IMR-90 (cell line): ENCODE measurements at regions not wholly inside any gene's neighbourhood (a gene's known extent, or its start where the extent isn't known, plus 50 kb on each side); places are given as distances from the start of the nearest gene placed in this dataset.

ENCODE experiments used
- ATAC-seq: fragments of 200-7000 bp; cut with Tn5 transposase; 2 replicates; pipeline ENCODE4 v1.9.1; 2020; ENCODE audit warnings: low read depth, mild to moderate bottlenecking, moderate library complexity
- BruUV-seq: library from RNA; stranded (reverse); fragments of 400-500 nt; replicated peaks from 2 replicates; lab custom pipeline; 2021; lab: Mats Ljungman, UMichigan
- CTCF ChIA-PET: fragments of 300-600 bp; formaldehyde crosslinking; extraction: SDS; loops from one replicate; lab custom pipeline; 2021; ENCODE audit warnings: antibody characterized with exemption; lab: Yijun Ruan, JAX
- POLR2A ChIA-PET: fragments of 300-600 bp; sonication (Branson Sonifier 250); formaldehyde crosslinking; loops from one replicate; lab custom pipeline; 2022; ENCODE audit warnings: antibody characterized with exemption; ENCODE audit not compliant: unreplicated experiment; lab: Charles Lee
- DNase-seq: peaks from one replicate; pipeline ENCODE4 v3.0.0; 2013
- H2AFZ ChIP-seq: replicated peaks from 2 replicates; pipeline ENCODE3; 2013; ENCODE audit warnings: low read length, mild to moderate bottlenecking; ENCODE audit not compliant: poor library complexity
- H2AK5ac ChIP-seq: 2 replicates; pipeline ENCODE4 v1.6.1; 2013; ENCODE audit warnings: low read depth, low read length, inconsistent platforms
- H2AK9ac ChIP-seq: replicated peaks from 2 replicates; pipeline ENCODE3; 2013; ENCODE audit warnings: mild to moderate bottlenecking, low read depth, low read length, moderate library complexity; ENCODE audit not compliant: poor library complexity
- H2BK120ac ChIP-seq: 2 replicates; pipeline ENCODE4 v1.6.1; 2013; ENCODE audit warnings: low read depth, low read length, inconsistent platforms
- H2BK15ac ChIP-seq: 3 replicates; pipeline ENCODE4 v1.6.1; 2013; ENCODE audit warnings: low read depth, low read length, inconsistent platforms
- H2BK20ac ChIP-seq: 2 replicates; pipeline ENCODE4 v1.6.1; 2013; ENCODE audit warnings: low read depth, mild to moderate bottlenecking, inconsistent platforms, low read length, moderate library complexity
- H2BK5ac ChIP-seq: 2 replicates; pipeline ENCODE4 v1.6.1; 2013; ENCODE audit warnings: mild to moderate bottlenecking, low read depth, low read length, inconsistent platforms; ENCODE audit not compliant: poor library complexity, severe bottlenecking
- H3K14ac ChIP-seq: replicated peaks from 2 replicates; pipeline ENCODE4 v1.6.1; 2013; ENCODE audit warnings: low read depth, low read length, inconsistent platforms
- H3K18ac ChIP-seq: 2 replicates; pipeline ENCODE4 v1.6.1; 2013; ENCODE audit warnings: low read depth, low read length, control low read depth
- H3K23ac ChIP-seq: 2 replicates; pipeline ENCODE4 v1.6.1; 2013; ENCODE audit warnings: low read depth, low read length, inconsistent platforms
- H3K27ac ChIP-seq: 2 replicates; pipeline ENCODE4 v1.5.1; 2013; ENCODE audit warnings: mild to moderate bottlenecking, control low read depth, low read length; ENCODE audit not compliant: insufficient read depth
- H3K27me3 ChIP-seq: 2 replicates; pipeline ENCODE4 v1.6.1; 2013; ENCODE audit warnings: low read length; ENCODE audit not compliant: control insufficient read depth, insufficient read depth
- H3K36me3 ChIP-seq: 2 replicates; pipeline ENCODE4 v1.6.1; 2013; ENCODE audit warnings: low read length, mixed read lengths; ENCODE audit not compliant: control insufficient read depth, insufficient read depth
- H3K4ac ChIP-seq: 2 replicates; pipeline ENCODE4 v1.6.1; 2013; ENCODE audit warnings: low read depth, low read length, inconsistent platforms
- H3K4me1 ChIP-seq: 2 replicates; pipeline ENCODE4 v1.6.1; 2013; ENCODE audit warnings: low read length, mixed read lengths; ENCODE audit not compliant: control insufficient read depth, insufficient read depth
- H3K4me2 ChIP-seq: 2 replicates; pipeline ENCODE4 v1.6.1; 2013; ENCODE audit warnings: low read depth, mild to moderate bottlenecking, control low read depth, low read length, moderate library complexity
- H3K4me3 ChIP-seq: 2 replicates; pipeline ENCODE4 v1.5.1; 2013; ENCODE audit warnings: low read depth, mild to moderate bottlenecking, control low read depth, low read length, moderate library complexity; ENCODE audit not compliant: insufficient read depth
- H3K56ac ChIP-seq: 2 replicates; pipeline ENCODE4 v1.6.1; 2013; ENCODE audit warnings: low read length, inconsistent platforms; ENCODE audit not compliant: insufficient read depth; ENCODE audit errors: extremely low read depth
- H3K79me1 ChIP-seq, 2 experiments: 2 replicates each; pipeline ENCODE4 v1.6.1; 2013; ENCODE audit warnings: low read length in 2 of 2, inconsistent platforms in 1 of 2, low read depth in 1 of 2
- H3K9ac ChIP-seq: 2 replicates; pipeline ENCODE4 v1.6.1; 2013; ENCODE audit warnings: low read depth, low read length, control low read depth
- H3K9me1 ChIP-seq: 2 replicates; pipeline ENCODE4 v1.6.1; 2013; ENCODE audit warnings: low read length, inconsistent platforms; ENCODE audit not compliant: insufficient read depth
- H3K9me3 ChIP-seq: 2 replicates; pipeline ENCODE4 v1.6.1; 2013; ENCODE audit warnings: low read length; ENCODE audit not compliant: control insufficient read depth, insufficient read depth
- H4K20me1 ChIP-seq: 2 replicates; pipeline ENCODE4 v1.6.1; 2013; ENCODE audit warnings: low read length, inconsistent platforms; ENCODE audit not compliant: insufficient read depth
- H4K5ac ChIP-seq: 2 replicates; pipeline ENCODE4 v1.6.1; 2013; ENCODE audit warnings: mild to moderate bottlenecking, low read depth, low read length, control low read depth
- H4K8ac ChIP-seq, 2 experiments: 2 replicates each; pipeline ENCODE4 v1.6.1; 2013; ENCODE audit warnings: low read depth in 2 of 2, low read length in 2 of 2, control low read depth in 1 of 2, inconsistent platforms in 1 of 2
- H4K91ac ChIP-seq: 2 replicates; pipeline ENCODE4 v1.6.1; 2013; ENCODE audit warnings: low read depth, low read length, inconsistent platforms; ENCODE audit not compliant: insufficient read depth
- BHLHE40 ChIP-seq: fragments of 150-350 bp; IDR thresholded peaks from 2 replicates; pipeline ENCODE4 v1.6.1; 2016; ENCODE audit warnings: mild to moderate bottlenecking, low read depth, low read length
- ELK1 ChIP-seq: fragments of 150-350 bp; IDR thresholded peaks from 2 replicates; pipeline ENCODE4 v1.6.1; 2016; ENCODE audit warnings: low read depth, mild to moderate bottlenecking, low read length, moderate library complexity, borderline replicate concordance
- MAZ ChIP-seq: IDR thresholded peaks from 2 replicates; pipeline ENCODE4 v1.6.1; 2012; ENCODE audit warnings: low read depth, mild to moderate bottlenecking, low read length, improper control_type of control experiment, moderate library complexity, borderline replicate concordance
- MXI1 ChIP-seq: IDR thresholded peaks from 2 replicates; pipeline ENCODE4 v1.6.1; 2012; ENCODE audit warnings: low read depth, mild to moderate bottlenecking, low read length, moderate library complexity, borderline replicate concordance
- POLR2A ChIP-seq: IDR thresholded peaks from 2 replicates; pipeline ENCODE4 v1.6.1; 2012; ENCODE audit warnings: mild to moderate bottlenecking, low read depth, low read length
- WGBS, 2 experiments: methylation state at CpG; one replicate each; pipeline versions ENCODE4 v1.1.5 to v1.1.7; 2013; ENCODE audit warnings: missing lambda C conversion rate in 2 of 2; ENCODE audit not compliant: insufficient read length in 1 of 2; ENCODE audit errors: extremely low coverage in 2 of 2; 5-methylcytosine and 5-hydroxymethylcytosine counted together
- dilution Hi-C: fragments of 300-500 bp; cut with HindIII; formaldehyde crosslinking; loops from one replicate; pipeline ENCODE4 v1.14.3; 2018; ENCODE audit warnings: low sequenced_read_pairs; ENCODE audit not compliant: unreplicated experiment
- in situ Hi-C: fragments of 300-500 bp; cut with MboI; formaldehyde crosslinking; loops from 3 replicates; pipeline ENCODE4 v1.14.3; 2019; ENCODE audit warnings: low sequenced_read_pairs, inconsistent platforms, mixed read lengths
- intact Hi-C: fragments of 100-400 bp; cut with micrococcal nuclease; formaldehyde crosslinking; loops from 2 replicates; pipeline ENCODE4 v1.10.0; 2022

- Histone ChIP-seq H3K27ac (peak overlapping the region; percentile 17; the same call in 1 of the 2 replicates), H3K36me3 (no peaks in the 10 kb centered on the region), H4K91ac (no peak overlapping the region), H4K8ac (no peak overlapping the region), H3K4ac (no peak overlapping the region), H3K9ac (no peak overlapping the region), H2BK20ac (0 out of 2 replicates have a peak overlapping the region, but pooled peaks have one; percentile 13), H3K9me1 (no peaks in the 10 kb centered on the region), H2BK120ac (0 out of 2 replicates have a peak overlapping the region, but pooled peaks have one; percentile 21), H3K4me1 (0 out of 2 replicates have a peak, but pooled peaks cover 3% of the 10 kb centered on the region), H3K14ac (no peak overlapping the region), H2AK9ac (no peak overlapping the region), H3K4me3 (no peak overlapping the region), H3K56ac (no peak overlapping the region), H2AK5ac (no peak overlapping the region), H3K23ac (no peak overlapping the region), H3K18ac (no peak overlapping the region), H3K27me3 (no peaks in the 10 kb centered on the region), H3K79me1 (no peaks in the 10 kb centered on the region), H4K5ac (no peak overlapping the region), H2BK5ac (peak overlapping the region; percentile 64), H4K20me1 (no peaks in the 10 kb centered on the region), H3K4me2 (no peak overlapping the region), H2AFZ (peak overlapping the region; percentile 2), H3K9me3 (no peaks in the 10 kb centered on the region; the same call in 1 of the 2 replicates), H2BK15ac (no peak overlapping the region)
- CTCF ChIA-PET, result no interaction called here
- no CpG with 5 or more reads among the region's 6 CpGs for WGBS, 2 experiments
- ATAC-seq (peak; percentile 96), DNase-seq (peak; percentile 82)
- BruUV-seq, result no TSS peak
- POLR2A ChIA-PET, result no interaction called here
- dilution Hi-C loops, result no loop called here
- no peak for TF ChIP-seq BHLHE40
- TF ChIP-seq MXI1, result no peak
- no peak for TF ChIP-seq ELK1
- TF ChIP-seq MAZ, result peak; percentile 10; the same call in 1 of the 2 replicates
- no peak for TF ChIP-seq POLR2A
- intact Hi-C loops, result no loop called here
- in situ Hi-C loops, result no loop called here
These were observed 121.1 kb upstream of the HDGFL1 start for GRCh38 chr6:22448291-22448711.
